ENCODE measurements at regions not wholly inside any gene's neighbourhood (a gene's known extent, or its start where the extent isn't known, plus 50 kb on each side); places are given as distances from the start of the nearest gene placed in this dataset.

DNA sequence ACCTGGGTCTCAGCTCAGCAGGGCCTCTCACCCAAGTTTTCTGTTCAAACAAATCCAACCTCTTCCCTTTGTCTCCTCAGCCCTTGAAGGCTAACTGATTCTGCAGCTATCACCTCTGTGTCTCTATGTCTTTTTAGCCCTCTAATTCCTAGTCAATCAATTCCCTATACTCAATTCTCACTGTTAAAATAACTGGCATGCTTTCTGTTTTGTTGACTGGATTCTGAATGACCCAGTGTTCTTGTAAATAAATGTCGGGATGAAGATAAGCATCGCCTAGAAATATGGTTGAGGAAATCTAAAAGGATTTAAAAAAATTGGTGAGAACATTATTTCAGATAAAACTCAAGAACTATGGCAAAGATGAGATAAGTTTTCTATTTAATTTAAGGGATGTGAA is 210.2 kb downstream of the ICE1 start:
- no peak overlapping the region for H3K27ac Mint-ChIP-seq (ENCODE audit: unreplicated experiment)

DNA sequence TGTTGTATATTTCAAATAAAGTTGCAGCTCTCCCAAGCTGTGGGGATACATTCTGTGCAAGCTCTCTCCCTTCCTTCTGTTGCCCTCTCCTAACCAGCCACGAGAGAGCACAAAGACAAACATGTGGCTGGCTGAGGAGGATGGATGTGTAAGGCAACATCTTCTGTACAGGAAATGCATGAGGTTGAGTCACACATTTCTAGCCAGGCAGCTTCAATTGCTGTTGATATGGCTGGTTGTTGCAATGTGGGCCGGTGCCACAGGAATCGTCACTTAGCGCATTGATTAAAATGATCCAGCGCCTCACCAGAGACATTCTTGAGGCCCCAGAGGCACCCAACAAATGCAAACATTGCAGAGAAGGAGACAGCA is 207.1 kb downstream of the ICE1 start:
- Mint-ChIP-seq H3K4me1 (ENCODE audit: low read depth) (no peaks in the 10 kb centered on the region), H3K36me3 (ENCODE audit: low read depth) (no peaks in the 10 kb centered on the region), H3K27me3 (ENCODE audit: low read depth) (peaks cover 2% of the 10 kb centered on the region), H3K9me3 (ENCODE audit: low read depth) (peaks cover 11% of the 10 kb centered on the region), H3K27ac (ENCODE audit: unreplicated experiment) (no peak overlapping the region), H3K4me3 (ENCODE audit: unreplicated experiment) (no peak overlapping the region)
- TF ChIP-seq, protein P1, sequence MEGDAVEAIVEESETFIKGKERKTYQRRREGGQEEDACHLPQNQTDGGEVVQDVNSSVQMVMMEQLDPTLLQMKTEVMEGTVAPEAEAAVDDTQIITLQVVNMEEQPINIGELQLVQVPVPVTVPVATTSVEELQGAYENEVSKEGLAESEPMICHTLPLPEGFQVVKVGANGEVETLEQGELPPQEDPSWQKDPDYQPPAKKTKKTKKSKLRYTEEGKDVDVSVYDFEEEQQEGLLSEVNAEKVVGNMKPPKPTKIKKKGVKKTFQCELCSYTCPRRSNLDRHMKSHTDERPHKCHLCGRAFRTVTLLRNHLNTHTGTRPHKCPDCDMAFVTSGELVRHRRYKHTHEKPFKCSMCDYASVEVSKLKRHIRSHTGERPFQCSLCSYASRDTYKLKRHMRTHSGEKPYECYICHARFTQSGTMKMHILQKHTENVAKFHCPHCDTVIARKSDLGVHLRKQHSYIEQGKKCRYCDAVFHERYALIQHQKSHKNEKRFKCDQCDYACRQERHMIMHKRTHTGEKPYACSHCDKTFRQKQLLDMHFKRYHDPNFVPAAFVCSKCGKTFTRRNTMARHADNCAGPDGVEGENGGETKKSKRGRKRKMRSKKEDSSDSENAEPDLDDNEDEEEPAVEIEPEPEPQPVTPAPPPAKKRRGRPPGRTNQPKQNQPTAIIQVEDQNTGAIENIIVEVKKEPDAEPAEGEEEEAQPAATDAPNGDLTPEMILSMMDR (IDR thresholded peaks at IDR 0.05): no peak
- DNase-seq (ENCODE audit: low spot score): no peak

More for the DNA sequence above, 210.2 kb downstream of the ICE1 start:
- Mint-ChIP-seq H3K4me1 (ENCODE audit: low read depth) (no peaks in the 10 kb centered on the region), H3K9me3 (ENCODE audit: low read depth) (peaks cover 11% of the 10 kb centered on the region), H3K27me3 (ENCODE audit: low read depth) (peaks cover 2% of the 10 kb centered on the region), H3K4me3 (ENCODE audit: unreplicated experiment) (no peak overlapping the region), H3K36me3 (ENCODE audit: low read depth) (no peaks in the 10 kb centered on the region)
- TF ChIP-seq, protein P1 (IDR thresholded peaks at IDR 0.05): no peak
- DNase-seq (ENCODE audit: low spot score): no peak

DNA sequence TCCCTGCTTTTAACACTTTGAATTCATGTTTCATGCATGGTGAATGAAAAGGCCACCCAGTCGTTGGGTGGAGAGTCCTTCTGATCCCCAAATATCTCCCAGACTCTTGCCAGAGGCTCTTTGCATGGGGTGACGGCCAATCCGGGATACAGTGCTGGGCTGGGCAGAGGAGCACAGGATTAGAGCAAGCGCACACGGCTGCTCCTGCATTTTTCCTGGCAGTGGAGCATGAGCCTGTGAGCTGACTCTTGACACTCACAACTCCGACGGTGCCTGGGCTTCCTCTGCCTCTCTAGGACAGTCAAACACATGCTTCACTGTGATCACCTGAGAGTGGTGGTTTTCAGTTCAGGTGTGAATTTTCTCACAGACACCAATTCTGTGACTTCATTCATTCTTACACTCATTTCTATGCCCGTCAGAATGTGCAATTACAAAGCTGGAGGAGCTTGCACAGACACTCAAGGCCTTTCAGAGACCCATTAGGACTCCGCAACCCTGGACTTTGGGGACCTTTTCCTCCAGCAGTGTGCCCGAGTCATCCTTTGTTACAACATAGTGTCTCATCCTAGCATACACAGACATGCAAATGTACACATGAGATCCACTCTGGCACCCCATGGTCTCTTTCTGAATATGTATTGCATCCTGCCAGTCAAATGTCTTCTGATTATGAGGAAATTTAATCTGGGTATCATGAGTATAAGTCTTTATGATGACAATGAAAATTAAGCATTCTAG is 206.6 kb downstream of the ICE1 start:
- Mint-ChIP-seq H3K4me3 (ENCODE audit: unreplicated experiment) (no peak overlapping the region), H3K27me3 (ENCODE audit: low read depth) (peaks cover 2% of the 10 kb centered on the region), H3K36me3 (ENCODE audit: low read depth) (no peaks in the 10 kb centered on the region)

DNA sequence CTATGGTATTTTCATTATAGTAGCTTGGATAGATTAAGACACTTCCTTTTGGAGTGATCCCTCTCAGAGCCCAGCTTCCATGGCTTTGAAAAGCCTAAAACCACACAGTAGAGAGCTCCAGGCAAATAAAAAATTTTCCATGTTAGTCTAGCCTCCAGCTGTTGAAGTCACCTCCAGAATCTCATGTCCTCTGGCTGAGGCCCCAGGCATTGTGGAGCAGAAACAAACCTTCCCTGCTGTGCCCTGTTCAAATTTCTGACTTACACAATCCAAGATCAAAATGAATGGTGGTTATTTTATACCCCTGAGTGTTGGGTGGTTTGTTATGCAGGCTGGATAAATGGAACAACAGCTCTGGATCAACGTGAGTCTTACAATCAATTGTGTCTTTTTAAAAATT is 203.9 kb downstream of the ICE1 start:
- Mint-ChIP-seq H3K27ac (ENCODE audit: unreplicated experiment) (no peak overlapping the region), H3K27me3 (ENCODE audit: low read depth) (no peaks in the 10 kb centered on the region), H3K36me3 (ENCODE audit: low read depth) (no peaks in the 10 kb centered on the region), H3K9me3 (ENCODE audit: low read depth) (peaks cover 12% of the 10 kb centered on the region), H3K4me3 (ENCODE audit: unreplicated experiment) (no peak overlapping the region), H3K4me1 (ENCODE audit: low read depth) (no peaks in the 10 kb centered on the region)
- TF ChIP-seq, protein P1 (IDR thresholded peaks at IDR 0.05): no peak
- DNase-seq (ENCODE audit: low spot score): no peak

More for the DNA sequence above, 206.6 kb downstream of the ICE1 start:
- Mint-ChIP-seq H3K9me3 (ENCODE audit: low read depth) (peaks cover 11% of the 10 kb centered on the region), H3K27ac (ENCODE audit: unreplicated experiment) (no peak overlapping the region), H3K4me1 (ENCODE audit: low read depth) (no peaks in the 10 kb centered on the region)
- TF ChIP-seq, protein P1 (IDR thresholded peaks at IDR 0.05): no peak
- no peak for DNase-seq (ENCODE audit: low spot score)

DNA sequence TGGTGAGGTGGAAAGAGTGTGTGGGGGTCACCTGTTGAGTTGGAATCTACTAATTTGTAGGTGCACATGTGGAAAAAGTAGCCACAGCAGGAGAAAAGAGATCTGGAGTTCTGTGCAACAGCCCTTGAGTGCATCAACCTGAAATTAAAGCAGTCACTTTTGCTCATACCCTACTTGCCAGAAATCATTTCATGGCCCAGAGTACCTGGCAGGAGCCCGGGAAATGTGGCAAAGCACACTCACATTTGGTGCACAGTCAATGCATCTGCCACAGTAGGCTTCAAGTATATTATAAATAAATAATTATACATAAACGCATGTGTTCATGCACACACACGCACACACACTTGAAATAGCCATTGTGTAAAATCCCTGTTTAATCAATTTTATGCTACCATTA is 203.0 kb downstream of the ICE1 start:
- TF ChIP-seq, protein P1 (IDR thresholded peaks at IDR 0.05): no peak

More for the DNA sequence above, 203.0 kb downstream of the ICE1 start:
- Mint-ChIP-seq H3K27me3 (ENCODE audit: low read depth) (no peaks in the 10 kb centered on the region), H3K36me3 (ENCODE audit: low read depth) (no peaks in the 10 kb centered on the region), H3K27ac (ENCODE audit: unreplicated experiment) (no peak overlapping the region), H3K9me3 (ENCODE audit: low read depth) (peaks cover 14% of the 10 kb centered on the region), H3K4me3 (ENCODE audit: unreplicated experiment) (no peak overlapping the region), H3K4me1 (ENCODE audit: low read depth) (no peaks in the 10 kb centered on the region)
- no peak for DNase-seq (ENCODE audit: low spot score)

All from chondrocyte (in vitro differentiated cells).